GM21360 (cell line): ENCODE measurements at regions not wholly inside any gene's neighbourhood (a gene's known extent, or its start where the extent isn't known, plus 50 kb on each side); places are given as distances from the start of the nearest gene placed in this dataset.
A peak's percentile ranks its signal among the peaks of the same experiment; 100 is the strongest.
"Not testable (repeated sequence)": the region's sequence is repeated elsewhere in the genome, so short reads cannot be mapped to it uniquely, and the experiment has no call there.

Experiments
- ATAC-seq: cut with Tn5 transposase; IDR thresholded peaks from one replicate; pipeline ENCODE4 v1.9.1; 2021; ENCODE audit warnings: mild to moderate bottlenecking, moderate library complexity; ENCODE audit not compliant: unreplicated experiment

- ATAC-seq, result peak; percentile 79
These were observed 2144.1 kb upstream of the TPTE start for GRCh38 chr21:8377093-8377841.

- ATAC-seq, result peak; percentile 44
These were observed 2140.8 kb upstream of the TPTE start for GRCh38 chr21:8380419-8381079.

- not testable (repeated sequence) for ATAC-seq
These were observed 2133.0 kb upstream of the TPTE start for GRCh38 chr21:8388169-8388939.

GRCh38 chr21:8388940-8389238 is 2132.5 kb upstream of the TPTE start:
- ATAC-seq, result not testable (repeated sequence)

- ATAC-seq, result not testable (repeated sequence)
These were observed 2130.7 kb upstream of the TPTE start for GRCh38 chr21:8390550-8391171.

GRCh38 chr21:8394380-8394779 is 2127.0 kb upstream of the TPTE start:
- not testable (repeated sequence) for ATAC-seq

GRCh38 chr21:8395992-8396391 is 2125.4 kb upstream of the TPTE start:
- ATAC-seq, result not testable (repeated sequence)

- ATAC-seq, result not testable (repeated sequence)
These were observed 2122.4 kb upstream of the TPTE start for GRCh38 chr21:8398870-8399437.

- not testable (repeated sequence) for ATAC-seq
These were observed 2121.5 kb upstream of the TPTE start for GRCh38 chr21:8399866-8400265.

- ATAC-seq, result not testable (repeated sequence)
These were observed 2119.6 kb upstream of the TPTE start for GRCh38 chr21:8401799-8402198.

- not testable (repeated sequence) for ATAC-seq
These were observed 2115.1 kb upstream of the TPTE start for GRCh38 chr21:8406331-8406730.

- ATAC-seq, result not testable (repeated sequence)
These were observed 2110.2 kb upstream of the TPTE start for GRCh38 chr21:8411139-8411671.

- ATAC-seq, result peak; percentile 91
These were observed 2101.3 kb upstream of the TPTE start for GRCh38 chr21:8419925-8420560.

GRCh38 chr21:8427790-8428667 is 2093.4 kb upstream of the TPTE start:
- ATAC-seq, result peak; percentile 44

GRCh38 chr21:8428668-8429456 is 2092.5 kb upstream of the TPTE start:
- ATAC-seq, result peak; percentile 81

GRCh38 chr21:8434710-8435109 is 2086.7 kb upstream of the TPTE start:
- not testable (repeated sequence) for ATAC-seq

- ATAC-seq, result not testable (repeated sequence)
These were observed 2078.3 kb upstream of the TPTE start for GRCh38 chr21:8443093-8443492.

- ATAC-seq, result not testable (repeated sequence)
These were observed 2071.6 kb upstream of the TPTE start for GRCh38 chr21:8449807-8450206.
